H1 (cell line): ENCODE measurements at regions not wholly inside any gene's neighbourhood (a gene's known extent, or its start where the extent isn't known, plus 50 kb on each side); places are given as distances from the start of the nearest gene placed in this dataset.

Source experiments
- CTCF ChIA-PET: fragments of 300-600 bp; sonication (Branson Sonifier 250); formaldehyde crosslinking; loops from one replicate; lab custom pipeline; 2021; ENCODE audit not compliant: partially characterized antibody; lab: Charles Lee
- POLR2A ChIA-PET: fragments of 300-600 bp; sonication (Branson Sonifier 250); formaldehyde crosslinking; loops from one replicate; lab custom pipeline; 2021; ENCODE audit warnings: inconsistent platforms; ENCODE audit not compliant: partially characterized antibody; lab: Charles Lee
- DNase-seq, 2 experiments: peaks; one replicate each; pipeline versions ENCODE4 v3.0.0 to v3.0.0-alpha.2; 2010 to 2022; ENCODE audit warnings: low spot score in 2 of 2, low read depth in 1 of 2, mixed read lengths in 1 of 2
- FAIRE-seq: peaks from 2 replicates; lab custom pipeline; 2011; peaks lifted over from hg19 to GRCh38; lab: Jason Lieb, UNC
- H2AFZ ChIP-seq: 2 replicates; pipeline ENCODE4 v1.8.1; 2012; ENCODE audit warnings: low read length, inconsistent platforms
- H2AK5ac ChIP-seq: 2 replicates; pipeline ENCODE4 v1.6.1; 2013; ENCODE audit warnings: low read depth, low read length
- H2BK120ac ChIP-seq: replicated peaks from 2 replicates; pipeline ENCODE3; 2013; ENCODE audit warnings: low read depth, low read length, inconsistent platforms
- H2BK12ac ChIP-seq: 2 replicates; pipeline ENCODE4 v1.6.1; 2013; ENCODE audit warnings: low read depth, low read length
- H2BK15ac ChIP-seq: 2 replicates; pipeline ENCODE4 v1.6.1; 2013; ENCODE audit warnings: low read length
- H2BK20ac ChIP-seq: 2 replicates; pipeline ENCODE4 v1.6.1; 2013; ENCODE audit warnings: low read length
- H2BK5ac ChIP-seq: 2 replicates; pipeline ENCODE4 v1.6.1; 2013; ENCODE audit warnings: low read depth, low read length
- H3K14ac ChIP-seq: 2 replicates; pipeline ENCODE4 v1.6.1; 2013; ENCODE audit warnings: inconsistent platforms; ENCODE audit not compliant: insufficient read length
- H3K18ac ChIP-seq: 2 replicates; pipeline ENCODE4 v1.6.1; 2013; ENCODE audit warnings: low read length; ENCODE audit errors: extremely low read depth
- H3K23ac ChIP-seq: 2 replicates; pipeline ENCODE4 v1.6.1; 2013; ENCODE audit warnings: inconsistent platforms; ENCODE audit not compliant: insufficient read length
- H3K23me2 ChIP-seq: 2 replicates; pipeline ENCODE4 v1.6.1; 2013; ENCODE audit warnings: low read depth, low read length
- H3K27ac ChIP-seq: 2 replicates; pipeline ENCODE4 v1.6.1; 2011; ENCODE audit warnings: low read depth, low read length, inconsistent platforms
- H3K27me3 ChIP-seq, 4 experiments: replicated peaks in 1 of 4; 1 replicate in 1 of 4; 2 replicates in 3 of 4; pipeline versions ENCODE4 v1.6.1 to v1.8.1; 2011 to 2013; ENCODE audit warnings: low read length in 3 of 4, mild to moderate bottlenecking in 3 of 4, inconsistent platforms in 2 of 4, mixed read lengths in 2 of 4, moderate library complexity in 1 of 4; ENCODE audit not compliant: control insufficient read depth in 3 of 4, insufficient read depth in 3 of 4; ENCODE audit errors: extremely low read depth in 1 of 4
- H3K36me3 ChIP-seq, 4 experiments: 2 replicates each; pipeline versions ENCODE4 v1.6.1 to v1.8.1; 2011 to 2013; ENCODE audit warnings: mild to moderate bottlenecking in 4 of 4, low read length in 3 of 4, moderate library complexity in 2 of 4, control low read depth in 1 of 4, inconsistent platforms in 1 of 4; ENCODE audit not compliant: insufficient read depth in 4 of 4, control insufficient read depth in 2 of 4
- H3K4ac ChIP-seq: replicated peaks from 2 replicates; pipeline ENCODE3; 2013; ENCODE audit warnings: low read length, low read depth, mixed read lengths, inconsistent platforms; ENCODE audit not compliant: insufficient read length
- H3K4me1 ChIP-seq, 4 experiments: replicated peaks in 1 of 4; 1 replicate in 1 of 4; 2 replicates in 3 of 4; pipeline versions ENCODE4 v1.6.1 to v1.8.1; 2011 to 2013; ENCODE audit warnings: low read length in 3 of 4, inconsistent platforms in 2 of 4, mixed read lengths in 1 of 4; ENCODE audit not compliant: insufficient read depth in 4 of 4, control insufficient read depth in 3 of 4
- H3K4me2 ChIP-seq, 2 experiments: 2 replicates each; pipeline versions ENCODE4 v1.6.1 to v1.8.1; 2011 to 2013; ENCODE audit warnings: low read depth in 2 of 2, low read length in 2 of 2, control low read depth in 1 of 2, inconsistent platforms in 1 of 2, mild to moderate bottlenecking in 1 of 2; ENCODE audit not compliant: insufficient read depth in 1 of 2
- H3K4me3 ChIP-seq, 4 experiments: fragments of 200-600, 300-600 bp in 1 of 4; sonication (generic), shearing (Covaris generic), sonication (Bioruptor Twin) in 1 of 4; 2 replicates each; pipeline versions ENCODE4 v1.5.1 to v1.8.1; 2011 to 2016; ENCODE audit warnings: low read length in 4 of 4, low read depth in 3 of 4, control low read depth in 2 of 4, inconsistent platforms in 2 of 4, mild to moderate bottlenecking in 2 of 4, mixed read lengths in 1 of 4, moderate library complexity in 1 of 4; ENCODE audit not compliant: insufficient read depth in 2 of 4; ENCODE audit errors: extremely low read depth in 1 of 4
- H3K56ac ChIP-seq: replicated peaks from 2 replicates; pipeline ENCODE3; 2013; ENCODE audit warnings: low read depth, mild to moderate bottlenecking, mixed read lengths, low read length, inconsistent platforms; ENCODE audit not compliant: insufficient read length
- H3K79me1 ChIP-seq: 2 replicates; pipeline ENCODE4 v1.6.1; 2013; ENCODE audit warnings: low read depth, low read length, control low read depth
- H3K79me2 ChIP-seq, 2 experiments: 2 replicates each; pipeline versions ENCODE4 v1.6.1 to v1.8.1; 2012 to 2013; ENCODE audit warnings: low read length in 2 of 2, mild to moderate bottlenecking in 2 of 2, inconsistent platforms in 1 of 2; ENCODE audit not compliant: insufficient read depth in 2 of 2, control insufficient read depth in 1 of 2
- H3K9ac ChIP-seq, 4 experiments: replicated peaks in 1 of 4; 1 replicate in 1 of 4; 2 replicates in 3 of 4; pipeline versions ENCODE4 v1.6.1 to v1.8.1; 2011 to 2013; ENCODE audit warnings: low read depth in 3 of 4, low read length in 3 of 4, control low read depth in 2 of 4, mild to moderate bottlenecking in 2 of 4, moderate library complexity in 2 of 4, inconsistent platforms in 1 of 4; ENCODE audit errors: extremely low read depth in 1 of 4
- H3K9me3 ChIP-seq, 2 experiments: 2 replicates each; pipeline versions ENCODE4 v1.6.1 to v1.8.1; 2012 to 2013; ENCODE audit warnings: mild to moderate bottlenecking in 2 of 2, moderate library complexity in 2 of 2, control low read depth in 1 of 2, inconsistent platforms in 1 of 2, low read depth in 1 of 2, low read length in 1 of 2, mixed read lengths in 1 of 2; ENCODE audit not compliant: insufficient read depth in 2 of 2
- H4K20me1 ChIP-seq, 2 experiments: replicated peaks in 1 of 2; 2 replicates each; pipeline versions ENCODE3 to v1.8.1; 2011 to 2013; ENCODE audit warnings: inconsistent platforms in 2 of 2, low read length in 2 of 2, mild to moderate bottlenecking in 1 of 2; ENCODE audit not compliant: insufficient read depth in 2 of 2, control insufficient read depth in 1 of 2
- H4K5ac ChIP-seq: 2 replicates; pipeline ENCODE4 v1.6.1; 2013; ENCODE audit warnings: low read length, low read depth, mixed read lengths, inconsistent platforms; ENCODE audit not compliant: insufficient read length
- H4K8ac ChIP-seq: 2 replicates; pipeline ENCODE4 v1.8.0; 2013; ENCODE audit warnings: mild to moderate bottlenecking, moderate library complexity, low read length, inconsistent platforms; ENCODE audit not compliant: insufficient read depth; ENCODE audit errors: extremely low read depth
- H4K91ac ChIP-seq: replicated peaks from 2 replicates; pipeline ENCODE3; 2013; ENCODE audit warnings: low read length, mixed read lengths, inconsistent platforms; ENCODE audit not compliant: insufficient read length
- JUND ChIP-seq: IDR thresholded peaks from 2 replicates; pipeline ENCODE4 v1.6.1; 2011; ENCODE audit warnings: mild to moderate bottlenecking, improper control_type of control experiment, low read length
- TF ChIP-seq, protein P1 (sequence below): fragments of 300-600 bp; sonication (generic); IDR thresholded peaks from 2 replicates; pipeline ENCODE4 v1.7.1; 2012; ENCODE audit warnings: low read length, moderate library complexity, mild to moderate bottlenecking, inconsistent platforms; ENCODE audit not compliant: insufficient replicate concordance

DNA sequence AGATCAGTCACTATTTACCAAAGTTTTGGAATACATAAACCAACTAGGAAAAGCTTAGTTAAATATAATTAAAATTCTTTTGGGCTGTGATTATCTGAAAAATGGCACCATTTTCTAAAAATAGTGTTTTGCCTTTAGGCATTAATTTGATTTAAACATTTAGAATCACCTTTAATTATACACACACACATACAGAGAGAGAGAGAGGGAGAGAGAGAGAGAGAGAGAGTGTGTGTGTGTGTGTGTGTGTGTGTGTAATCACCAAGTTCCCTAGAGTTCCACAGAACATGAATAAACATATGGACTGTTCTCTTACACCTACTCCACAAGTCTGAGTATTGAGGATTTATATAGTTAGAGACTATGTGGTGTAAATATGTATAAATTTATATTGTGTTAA lies 141.2 kb upstream of the ATXN1 start:
- Histone ChIP-seq H4K5ac (no peak overlapping the region), H2BK12ac (no peak overlapping the region), H3K4ac (no peak overlapping the region), H3K4me1 (no peaks in the 10 kb centered on the region), H2BK15ac (no peak overlapping the region), H3K4me3 (no peak overlapping the region), H3K18ac (no peak overlapping the region), H3K56ac (no peak overlapping the region), H4K20me1 (no peaks in the 10 kb centered on the region), H2BK20ac (no peak overlapping the region), H3K79me2 (no peaks in the 10 kb centered on the region), H3K79me1 (no peaks in the 10 kb centered on the region), H3K9me3 (no peaks in the 10 kb centered on the region), H3K4me2 (no peak overlapping the region), H2BK120ac (no peak overlapping the region), H2AFZ (no peak overlapping the region), H2BK5ac (no peak overlapping the region), H3K23ac (no peak overlapping the region), H3K27me3 (no peaks in the 10 kb centered on the region), H3K36me3 (no peaks in the 10 kb centered on the region), H4K8ac (no peak overlapping the region), H2AK5ac (no peak overlapping the region), H3K14ac (no peak overlapping the region), H3K9ac (no peak overlapping the region), H3K23me2 (no peaks in the 10 kb centered on the region), H4K91ac (no peak overlapping the region), H3K27ac (no peak overlapping the region)
- ChIA-PET POLR2A (no interaction called here), CTCF (interaction anchor here (1.0 kb wide), 1 partner anchor 9 kb away, joined by 4 read pairs; no protein-coding TSS in a partner anchor)
- FAIRE-seq (no peak), DNase-seq (no peak)
- no peak for TF ChIP-seq JUND
- TF ChIP-seq, protein P1, sequence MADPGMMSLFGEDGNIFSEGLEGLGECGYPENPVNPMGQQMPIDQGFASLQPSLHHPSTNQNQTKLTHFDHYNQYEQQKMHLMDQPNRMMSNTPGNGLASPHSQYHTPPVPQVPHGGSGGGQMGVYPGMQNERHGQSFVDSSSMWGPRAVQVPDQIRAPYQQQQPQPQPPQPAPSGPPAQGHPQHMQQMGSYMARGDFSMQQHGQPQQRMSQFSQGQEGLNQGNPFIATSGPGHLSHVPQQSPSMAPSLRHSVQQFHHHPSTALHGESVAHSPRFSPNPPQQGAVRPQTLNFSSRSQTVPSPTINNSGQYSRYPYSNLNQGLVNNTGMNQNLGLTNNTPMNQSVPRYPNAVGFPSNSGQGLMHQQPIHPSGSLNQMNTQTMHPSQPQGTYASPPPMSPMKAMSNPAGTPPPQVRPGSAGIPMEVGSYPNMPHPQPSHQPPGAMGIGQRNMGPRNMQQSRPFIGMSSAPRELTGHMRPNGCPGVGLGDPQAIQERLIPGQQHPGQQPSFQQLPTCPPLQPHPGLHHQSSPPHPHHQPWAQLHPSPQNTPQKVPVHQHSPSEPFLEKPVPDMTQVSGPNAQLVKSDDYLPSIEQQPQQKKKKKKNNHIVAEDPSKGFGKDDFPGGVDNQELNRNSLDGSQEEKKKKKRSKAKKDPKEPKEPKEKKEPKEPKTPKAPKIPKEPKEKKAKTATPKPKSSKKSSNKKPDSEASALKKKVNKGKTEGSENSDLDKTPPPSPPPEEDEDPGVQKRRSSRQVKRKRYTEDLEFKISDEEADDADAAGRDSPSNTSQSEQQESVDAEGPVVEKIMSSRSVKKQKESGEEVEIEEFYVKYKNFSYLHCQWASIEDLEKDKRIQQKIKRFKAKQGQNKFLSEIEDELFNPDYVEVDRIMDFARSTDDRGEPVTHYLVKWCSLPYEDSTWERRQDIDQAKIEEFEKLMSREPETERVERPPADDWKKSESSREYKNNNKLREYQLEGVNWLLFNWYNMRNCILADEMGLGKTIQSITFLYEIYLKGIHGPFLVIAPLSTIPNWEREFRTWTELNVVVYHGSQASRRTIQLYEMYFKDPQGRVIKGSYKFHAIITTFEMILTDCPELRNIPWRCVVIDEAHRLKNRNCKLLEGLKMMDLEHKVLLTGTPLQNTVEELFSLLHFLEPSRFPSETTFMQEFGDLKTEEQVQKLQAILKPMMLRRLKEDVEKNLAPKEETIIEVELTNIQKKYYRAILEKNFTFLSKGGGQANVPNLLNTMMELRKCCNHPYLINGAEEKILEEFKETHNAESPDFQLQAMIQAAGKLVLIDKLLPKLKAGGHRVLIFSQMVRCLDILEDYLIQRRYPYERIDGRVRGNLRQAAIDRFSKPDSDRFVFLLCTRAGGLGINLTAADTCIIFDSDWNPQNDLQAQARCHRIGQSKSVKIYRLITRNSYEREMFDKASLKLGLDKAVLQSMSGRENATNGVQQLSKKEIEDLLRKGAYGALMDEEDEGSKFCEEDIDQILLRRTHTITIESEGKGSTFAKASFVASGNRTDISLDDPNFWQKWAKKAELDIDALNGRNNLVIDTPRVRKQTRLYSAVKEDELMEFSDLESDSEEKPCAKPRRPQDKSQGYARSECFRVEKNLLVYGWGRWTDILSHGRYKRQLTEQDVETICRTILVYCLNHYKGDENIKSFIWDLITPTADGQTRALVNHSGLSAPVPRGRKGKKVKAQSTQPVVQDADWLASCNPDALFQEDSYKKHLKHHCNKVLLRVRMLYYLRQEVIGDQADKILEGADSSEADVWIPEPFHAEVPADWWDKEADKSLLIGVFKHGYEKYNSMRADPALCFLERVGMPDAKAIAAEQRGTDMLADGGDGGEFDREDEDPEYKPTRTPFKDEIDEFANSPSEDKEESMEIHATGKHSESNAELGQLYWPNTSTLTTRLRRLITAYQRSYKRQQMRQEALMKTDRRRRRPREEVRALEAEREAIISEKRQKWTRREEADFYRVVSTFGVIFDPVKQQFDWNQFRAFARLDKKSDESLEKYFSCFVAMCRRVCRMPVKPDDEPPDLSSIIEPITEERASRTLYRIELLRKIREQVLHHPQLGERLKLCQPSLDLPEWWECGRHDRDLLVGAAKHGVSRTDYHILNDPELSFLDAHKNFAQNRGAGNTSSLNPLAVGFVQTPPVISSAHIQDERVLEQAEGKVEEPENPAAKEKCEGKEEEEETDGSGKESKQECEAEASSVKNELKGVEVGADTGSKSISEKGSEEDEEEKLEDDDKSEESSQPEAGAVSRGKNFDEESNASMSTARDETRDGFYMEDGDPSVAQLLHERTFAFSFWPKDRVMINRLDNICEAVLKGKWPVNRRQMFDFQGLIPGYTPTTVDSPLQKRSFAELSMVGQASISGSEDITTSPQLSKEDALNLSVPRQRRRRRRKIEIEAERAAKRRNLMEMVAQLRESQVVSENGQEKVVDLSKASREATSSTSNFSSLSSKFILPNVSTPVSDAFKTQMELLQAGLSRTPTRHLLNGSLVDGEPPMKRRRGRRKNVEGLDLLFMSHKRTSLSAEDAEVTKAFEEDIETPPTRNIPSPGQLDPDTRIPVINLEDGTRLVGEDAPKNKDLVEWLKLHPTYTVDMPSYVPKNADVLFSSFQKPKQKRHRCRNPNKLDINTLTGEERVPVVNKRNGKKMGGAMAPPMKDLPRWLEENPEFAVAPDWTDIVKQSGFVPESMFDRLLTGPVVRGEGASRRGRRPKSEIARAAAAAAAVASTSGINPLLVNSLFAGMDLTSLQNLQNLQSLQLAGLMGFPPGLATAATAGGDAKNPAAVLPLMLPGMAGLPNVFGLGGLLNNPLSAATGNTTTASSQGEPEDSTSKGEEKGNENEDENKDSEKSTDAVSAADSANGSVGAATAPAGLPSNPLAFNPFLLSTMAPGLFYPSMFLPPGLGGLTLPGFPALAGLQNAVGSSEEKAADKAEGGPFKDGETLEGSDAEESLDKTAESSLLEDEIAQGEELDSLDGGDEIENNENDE = no peak
